UCSD-AML1 (cell line): ENCODE measurements at regions not wholly inside any gene's neighbourhood (a gene's known extent, or its start where the extent isn't known, plus 50 kb on each side); places are given as distances from the start of the nearest gene placed in this dataset.
"Not testable (repeated sequence)": the region's sequence is repeated elsewhere in the genome, so short reads cannot be mapped to it uniquely, and the experiment has no call there.

Experiments used
- DNase-seq: peaks from one replicate; lab custom pipeline; 2025; ENCODE audit not compliant: unreplicated experiment; lab: John Stamatoyannopoulos, UW

DNA sequence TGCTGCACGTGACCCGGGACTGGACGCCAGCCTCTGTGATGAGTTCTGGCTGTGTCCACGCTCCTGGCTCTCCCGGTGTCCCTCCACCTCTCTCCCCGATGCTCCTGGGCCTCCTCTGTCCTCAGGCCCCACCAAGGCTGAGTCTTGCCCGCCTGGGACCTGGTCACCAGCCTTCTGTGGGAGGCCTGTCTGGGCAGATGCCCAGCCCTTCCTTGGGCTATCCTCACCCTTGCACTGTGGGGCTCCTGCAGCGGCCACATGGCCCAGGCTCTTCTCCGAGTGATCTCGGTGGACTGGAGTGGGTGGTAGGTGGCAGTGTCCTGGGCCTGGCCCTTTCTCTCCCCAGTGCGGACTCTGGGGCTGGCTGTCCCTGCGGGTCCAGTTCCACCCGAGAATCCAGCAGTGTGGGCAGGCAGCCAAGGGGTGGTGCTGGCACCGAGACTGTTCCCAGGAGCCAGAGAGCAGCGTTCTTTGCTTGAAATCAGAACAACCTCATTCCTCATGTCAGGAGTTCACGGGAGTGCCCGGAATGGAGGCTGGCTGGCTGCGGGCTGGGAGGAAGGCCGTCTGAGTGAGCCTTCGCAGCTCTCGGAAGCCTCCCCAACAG, 94.6 kb downstream of the TMEM121 start:
- DNase-seq: not testable (repeated sequence)

DNA sequence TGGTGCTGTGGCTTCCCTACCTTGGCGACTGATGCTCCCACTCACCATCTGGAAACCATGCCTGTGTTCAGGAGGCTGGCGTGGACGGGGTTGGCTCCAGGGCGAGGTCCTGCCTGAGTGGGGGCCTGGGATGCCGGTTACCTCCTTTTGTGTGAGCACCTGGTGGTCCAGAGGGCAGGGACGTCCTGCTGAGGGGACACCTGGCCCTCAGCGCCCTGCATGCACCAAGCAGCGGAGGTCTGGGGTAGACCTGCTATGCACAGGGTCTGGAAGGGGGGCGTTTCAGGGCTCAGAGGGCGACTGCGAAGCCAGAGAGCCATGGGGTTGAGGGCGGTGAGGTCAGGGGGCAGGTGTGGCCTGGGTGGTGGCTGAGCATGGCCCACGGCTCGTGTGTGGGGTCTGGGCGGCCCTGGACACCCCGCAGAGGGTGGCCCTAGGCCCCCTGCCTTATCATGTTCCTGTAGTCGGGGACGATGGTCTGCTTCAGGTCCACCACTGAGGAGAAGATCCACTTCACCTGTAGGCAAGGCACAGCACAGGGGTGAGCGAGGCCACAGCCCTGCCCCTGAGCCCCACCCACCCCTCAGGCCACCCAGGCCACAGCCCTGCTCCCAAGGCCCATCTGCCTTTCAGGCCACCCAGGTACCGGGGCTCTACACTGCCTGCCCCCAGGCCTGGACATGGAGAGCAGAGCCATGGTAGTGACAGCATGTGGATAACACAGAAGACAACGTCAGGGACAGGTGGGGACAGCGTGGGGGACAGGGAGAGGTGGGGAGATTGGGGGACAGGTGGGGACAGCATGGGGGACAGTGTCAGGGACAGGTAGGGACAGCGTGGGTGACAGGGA, 95.3 kb downstream of the TMEM121 start:
- DNase-seq: not testable (repeated sequence)

- DNase-seq: no peak
Measured at GRCh38 chr14:105622329-105622955, 96.1 kb downstream of the TMEM121 start.

GRCh38 chr14:105623178-105623577, 96.8 kb downstream of the TMEM121 start:
- not testable (repeated sequence) for DNase-seq

DNA sequence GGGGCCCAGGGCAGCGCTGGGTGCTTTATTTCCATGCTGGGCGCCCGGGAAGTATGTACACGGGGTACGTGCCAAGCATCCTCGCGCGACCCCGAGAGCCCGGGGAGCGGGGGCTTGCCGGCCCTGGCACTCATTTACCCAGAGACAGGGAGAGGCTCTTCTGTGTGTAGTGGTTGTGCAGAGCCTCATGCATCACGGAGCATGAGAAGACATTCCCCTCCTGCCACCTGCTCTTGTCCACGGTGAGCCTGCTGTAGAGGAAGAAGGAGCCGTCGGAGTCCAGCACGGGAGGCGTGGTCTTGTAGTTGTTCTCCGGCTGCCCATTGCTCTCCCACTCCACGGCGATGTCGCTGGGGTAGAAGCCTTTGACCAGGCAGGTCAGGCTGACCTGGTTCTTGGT, 98.0 kb downstream of the TMEM121 start:
- DNase-seq: not testable (repeated sequence)

- DNase-seq: not testable (repeated sequence)
Measured at GRCh38 chr14:105624749-105625434, 98.5 kb downstream of the TMEM121 start.

GRCh38 chr14:105625448-105625847, 99.1 kb downstream of the TMEM121 start:
- not testable (repeated sequence) for DNase-seq

- DNase-seq: not testable (repeated sequence)
Measured at GRCh38 chr14:105626111-105626510, 99.7 kb downstream of the TMEM121 start.

- not testable (repeated sequence) for DNase-seq
Measured at GRCh38 chr14:105626651-105627050, 100.3 kb downstream of the TMEM121 start.

- DNase-seq: not testable (repeated sequence)
Measured at GRCh38 chr14:105627287-105627686, 100.9 kb downstream of the TMEM121 start.

DNA sequence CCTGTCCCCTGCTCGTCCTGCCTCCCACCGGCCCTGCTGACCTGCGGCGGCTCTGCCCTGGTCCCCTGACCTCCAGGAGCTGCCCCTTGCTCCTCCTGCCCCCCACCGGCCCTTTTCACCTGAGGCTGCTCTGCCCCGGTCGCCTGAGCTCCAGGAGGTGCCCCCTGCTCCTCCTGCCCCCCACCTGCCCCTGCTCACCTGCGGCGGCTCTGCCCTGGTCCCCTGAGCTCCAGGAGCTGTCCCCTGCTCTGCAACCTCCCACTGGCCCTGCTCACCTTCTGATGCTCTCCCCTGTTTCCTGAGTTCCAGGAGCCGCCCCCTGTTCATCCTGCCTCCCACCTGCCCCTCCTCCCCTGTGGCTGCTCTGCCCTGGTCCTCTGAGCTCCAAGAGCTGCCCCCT, 101.3 kb downstream of the TMEM121 start:
- no peak for DNase-seq

DNA sequence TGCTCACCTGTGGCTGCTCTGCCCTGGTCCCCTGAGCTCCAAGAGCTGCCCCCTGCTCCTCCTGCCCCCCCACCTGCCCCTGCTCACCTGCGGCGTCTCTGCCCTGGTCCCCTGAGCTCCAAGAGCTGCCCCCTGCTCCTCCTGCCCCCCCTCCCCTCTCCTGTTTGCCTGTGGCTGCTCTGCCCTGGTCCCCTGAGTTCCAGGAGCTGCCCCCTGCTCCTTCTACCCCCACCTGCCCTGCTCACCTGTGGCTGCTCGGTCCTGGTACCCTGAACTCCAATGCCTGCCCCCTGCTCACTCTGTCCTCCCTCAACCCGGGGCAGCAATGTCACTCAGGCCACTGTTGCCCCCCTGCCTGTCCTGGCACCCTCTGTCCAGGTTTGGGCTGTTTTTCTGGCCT, 101.7 kb downstream of the TMEM121 start:
- DNase-seq: not testable (repeated sequence)

- not testable (repeated sequence) for DNase-seq
Measured at GRCh38 chr14:105628531-105629067, 102.2 kb downstream of the TMEM121 start.

GRCh38 chr14:105629091-105629885, 102.9 kb downstream of the TMEM121 start:
- DNase-seq: not testable (repeated sequence)

DNA sequence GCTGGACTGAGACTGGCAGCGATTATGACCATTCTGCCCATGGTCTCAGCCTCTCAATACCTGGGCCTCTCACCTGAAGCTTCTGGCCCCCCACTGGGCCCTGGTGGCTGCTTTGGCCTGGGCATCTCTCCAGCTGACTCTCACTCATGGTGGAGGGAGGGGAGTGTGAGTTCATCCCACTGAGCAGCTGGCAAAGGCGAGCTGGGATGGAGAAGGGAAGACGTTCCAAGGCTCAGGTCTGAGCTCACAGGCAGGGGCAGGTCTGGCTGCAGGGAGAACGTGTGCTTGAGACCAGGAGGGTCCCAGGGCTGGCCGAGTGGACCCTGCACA, 103.5 kb downstream of the TMEM121 start:
- DNase-seq: no peak

GRCh38 chr14:105630293-105630934, 104.0 kb downstream of the TMEM121 start:
- not testable (repeated sequence) for DNase-seq

DNA sequence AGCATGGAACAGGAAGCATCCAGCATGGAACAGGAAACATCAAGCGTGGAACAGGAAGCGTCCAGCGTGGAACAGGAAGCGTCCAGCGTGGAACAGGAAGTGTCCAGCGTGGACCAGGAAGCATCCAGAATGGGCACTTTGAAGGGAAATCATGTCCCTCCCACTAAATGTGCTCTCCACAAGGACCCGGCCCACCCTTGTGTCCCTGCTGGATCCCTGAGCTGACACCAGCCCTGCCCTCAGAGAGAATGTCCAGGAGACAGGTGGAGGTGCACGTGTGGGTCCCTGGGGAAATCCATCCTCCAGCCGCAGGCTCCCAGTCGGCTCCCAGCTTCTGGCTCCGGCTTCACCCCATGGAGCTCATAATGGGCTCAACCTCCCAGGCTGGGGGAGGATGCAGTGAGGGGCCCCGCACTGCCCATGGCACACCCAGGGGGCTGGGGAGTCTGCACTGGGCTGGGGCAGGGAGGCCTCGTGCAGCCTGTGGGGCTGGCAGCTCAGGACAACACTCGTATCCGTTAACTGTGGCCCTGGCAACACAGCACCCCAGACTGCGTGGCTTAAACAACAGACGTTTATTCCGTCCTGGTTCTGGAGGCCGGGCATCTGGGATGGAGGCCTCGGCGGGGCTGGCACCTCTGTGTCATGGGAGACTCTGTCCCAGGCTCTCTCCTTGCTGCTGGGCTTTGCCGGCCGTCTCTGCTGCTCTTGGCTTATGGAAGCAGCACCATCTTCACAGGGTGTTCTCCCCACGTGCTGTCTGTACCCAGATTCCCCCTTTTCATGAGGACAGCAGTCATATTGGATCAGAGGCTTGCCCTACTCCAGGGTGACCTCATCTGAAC, 104.8 kb downstream of the TMEM121 start:
- not testable (repeated sequence) for DNase-seq

DNA sequence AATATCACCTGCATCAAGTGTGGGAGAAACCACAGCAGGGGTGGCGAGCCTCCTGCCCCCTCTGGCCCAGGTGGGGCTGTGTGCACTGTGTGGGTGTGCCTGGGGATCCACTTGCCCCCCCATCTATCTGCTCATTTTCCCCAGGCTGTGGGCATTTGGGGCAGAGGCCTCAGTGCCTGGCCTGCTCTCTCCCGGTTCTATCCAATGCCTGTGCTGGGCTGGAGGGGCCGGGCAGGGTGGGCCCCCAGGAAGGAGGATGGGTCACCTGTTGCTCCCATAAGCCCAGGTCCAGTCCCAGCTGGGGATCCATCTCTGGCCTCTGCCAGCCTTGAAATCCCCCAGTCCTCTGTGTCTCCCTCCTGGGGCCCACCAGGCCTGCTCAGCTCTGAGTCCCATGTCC, 105.6 kb downstream of the TMEM121 start:
- no peak for DNase-seq

GRCh38 chr14:105633596-105633995, 107.2 kb downstream of the TMEM121 start:
- DNase-seq: not testable (repeated sequence)
